ENCODE measurements at regions not wholly inside any gene's neighbourhood (a gene's known extent, or its start where the extent isn't known, plus 50 kb on each side); places are given as distances from the start of the nearest gene placed in this dataset.

- TF ChIP-seq MYB (IDR thresholded peaks at IDR 0.05; ENCODE audit: borderline replicate concordance, low read depth, low read length) = no peak
- TF ChIP-seq SREBF1 (IDR thresholded peaks at IDR 0.05; ENCODE audit: low read length) = no peak
- no peak for TF ChIP-seq ZZZ3 (IDR thresholded peaks at IDR 0.05; ENCODE audit: control insufficient read depth, insufficient read length, low read depth)
- no peak for TF ChIP-seq SMARCA5 (IDR thresholded peaks at IDR 0.05)
- TF ChIP-seq E2F8 (IDR thresholded peaks at IDR 0.05; ENCODE audit: low read depth, partially characterized antibody) = no peak
These were observed 1215.8 kb downstream of the CNTNAP5 start (continued) for GRCh38 chr2:125240870-125241269.

DNA sequence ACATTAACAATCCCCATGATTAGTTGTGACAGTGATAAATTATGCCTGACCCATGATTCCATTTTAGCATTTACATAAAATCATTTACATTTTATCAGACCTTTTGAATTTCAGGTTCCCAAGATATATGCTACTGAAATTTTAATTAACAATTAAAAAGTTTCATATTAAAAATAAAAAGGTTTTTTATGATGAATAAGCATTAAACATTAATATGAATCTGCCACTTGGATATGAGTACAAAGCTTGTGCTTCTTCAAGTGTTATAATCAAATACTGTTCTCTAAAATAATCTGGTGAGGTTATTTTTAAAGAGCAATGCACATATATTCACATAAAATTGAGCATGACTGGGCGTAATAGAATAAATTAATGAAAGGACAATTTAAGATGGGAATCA is 1218.0 kb downstream of the CNTNAP5 start:
- ChIA-PET SMC1A (ENCODE audit: uncharacterized antibody, unreplicated experiment) (no interaction called here), CTCF (no interaction called here), RAD21 (ENCODE audit: unreplicated experiment) (no interaction called here), POLR2A (no interaction called here)
- Histone ChIP-seq H2AFZ (ENCODE audit: control insufficient read depth, low read depth, low read length) (no peak overlapping the region), H3K27me3 (replicated peaks in 1 of 2; ENCODE audit: control insufficient read depth in 2 of 2, insufficient read depth in 2 of 2, low read length in 1 of 2) (no peaks in the 10 kb centered on the region), H3K9me3 (replicated peaks; ENCODE audit: control insufficient read depth, insufficient read depth, low read length) (no peaks in the 10 kb centered on the region), H3K4me3 (no peak overlapping the region), H3K27ac (ENCODE audit: control insufficient read depth, insufficient read depth) (no peak overlapping the region), H3K9ac (ENCODE audit: control insufficient read depth, insufficient read depth, low read length) (no peak overlapping the region), H4K20me1 (ENCODE audit: control insufficient read depth, insufficient read depth) (no peaks in the 10 kb centered on the region), H3K4me1 (ENCODE audit: control insufficient read depth, insufficient read depth, low read length) (no peaks in the 10 kb centered on the region), H3K4me2 (ENCODE audit: control insufficient read depth, insufficient read depth) (no peak overlapping the region), H3K36me3 (ENCODE audit: control insufficient read depth in 2 of 2, insufficient read depth in 2 of 2, low read length in 1 of 2) (no peaks in the 10 kb centered on the region), H3K79me2 (ENCODE audit: control insufficient read depth, insufficient read depth, low read length) (no peaks in the 10 kb centered on the region)
- 0% methylated on average over 1 of the region's 1 CpG for WGBS (ENCODE audit: insufficient coverage, insufficient replicate concordance, low lambda C conversion rate, missing lambda C conversion rate)
- in situ Hi-C loops (cut with MboI) = no loop called here
- ATAC-seq (no peak), DNase-seq (ENCODE audit: low read depth, low spot score) (no peak), FAIRE-seq (no peak)
- intact Hi-C loops (cut with micrococcal nuclease; ENCODE audit: unreplicated experiment) = no loop called here
- BruUV-seq (replicated peaks) = no TSS peak
- TF ChIP-seq CREM (IDR thresholded peaks at IDR 0.05; ENCODE audit: low read depth) (no peak), CREB1 (IDR thresholded peaks at IDR 0.05; ENCODE audit: low read depth) (no peak), ZNF207 (IDR thresholded peaks at IDR 0.05; ENCODE audit: borderline replicate concordance) (no peak), CHD4 (IDR thresholded peaks at IDR 0.05) (no peak), MEF2A (IDR thresholded peaks at IDR 0.05; ENCODE audit: insufficient read depth, low read depth, low read length) (no peak), NFYA (IDR thresholded peaks at IDR 0.05; ENCODE audit: borderline replicate concordance, low read depth, low read length) (no peak), RELB (IDR thresholded peaks at IDR 0.05; ENCODE audit: low read depth) (no peak), NFYB (IDR thresholded peaks at IDR 0.05; ENCODE audit: insufficient read depth, low read depth, low read length) (no peak), IKZF1 (conservative IDR thresholded peaks at IDR 0.05) (no peak), RAD51 (IDR thresholded peaks at IDR 0.05) (no peak), ETV6 (conservative IDR thresholded peaks at IDR 0.05 in 1 of 2, IDR thresholded peaks at IDR 0.05 in 1 of 2; ENCODE audit: borderline replicate concordance in 1 of 2, low read depth in 1 of 2) (no peak), IRF4 (IDR thresholded peaks at IDR 0.05; ENCODE audit: low read depth, low read length) (no peak), SMAD5 (IDR thresholded peaks at IDR 0.05; ENCODE audit: low read depth) (no peak), PAX5 (IDR thresholded peaks at IDR 0.05; ENCODE audit: borderline replicate concordance, low read depth, low read length) (no peak)

Data from GM12878 (cell line).